Activated naive CD8-positive, alpha-beta T cell treated with anti-CD3 and anti-CD28 coated beads, Interleukin-2, amount 10 ng/mL, durations not matched to agents 7 days and 5 days (primary cell): ENCODE measurements at regions not wholly inside any gene's neighbourhood (a gene's known extent, or its start where the extent isn't known, plus 50 kb on each side); places are given as distances from the start of the nearest gene placed in this dataset.

ENCODE experiments used
- ATAC-seq: fragments of 150-1000 bp; cut with Tn5 transposase; one replicate; pipeline ENCODE4 v1.10.0; 2021; ENCODE audit warnings: low read depth, moderate library complexity
- POLR2A ChIA-PET: fragments of 350-600 bp; sonication (Branson Sonifier 250); formaldehyde crosslinking; loops from one replicate; lab custom pipeline; 2021; ENCODE audit warnings: antibody characterized with exemption; lab: Charles Lee
- DNase-seq: peaks from one replicate; pipeline ENCODE4 v3.0.0; 2021
- H3K27ac Mint-ChIP-seq: one replicate; pipeline ENCODE4 v1.8.0; 2022; ENCODE audit warnings: mild to moderate bottlenecking, mixed read lengths
- H3K27me3 Mint-ChIP-seq: one replicate; pipeline ENCODE4 v1.8.0; 2022; ENCODE audit warnings: mild to moderate bottlenecking, moderate library complexity, mixed read lengths
- H3K36me3 Mint-ChIP-seq: one replicate; pipeline ENCODE4 v1.8.0; 2021; ENCODE audit warnings: mild to moderate bottlenecking, mixed read lengths
- H3K4me1 Mint-ChIP-seq: one replicate; pipeline ENCODE4 v1.8.0; 2021; ENCODE audit warnings: mixed read lengths
- H3K4me3 Mint-ChIP-seq: one replicate; pipeline ENCODE4 v1.8.0; 2022; ENCODE audit warnings: mild to moderate bottlenecking, moderate library complexity, mixed read lengths
- H3K9me3 Mint-ChIP-seq: one replicate; pipeline ENCODE4 v1.8.0; 2021; ENCODE audit warnings: mixed read lengths

DNA sequence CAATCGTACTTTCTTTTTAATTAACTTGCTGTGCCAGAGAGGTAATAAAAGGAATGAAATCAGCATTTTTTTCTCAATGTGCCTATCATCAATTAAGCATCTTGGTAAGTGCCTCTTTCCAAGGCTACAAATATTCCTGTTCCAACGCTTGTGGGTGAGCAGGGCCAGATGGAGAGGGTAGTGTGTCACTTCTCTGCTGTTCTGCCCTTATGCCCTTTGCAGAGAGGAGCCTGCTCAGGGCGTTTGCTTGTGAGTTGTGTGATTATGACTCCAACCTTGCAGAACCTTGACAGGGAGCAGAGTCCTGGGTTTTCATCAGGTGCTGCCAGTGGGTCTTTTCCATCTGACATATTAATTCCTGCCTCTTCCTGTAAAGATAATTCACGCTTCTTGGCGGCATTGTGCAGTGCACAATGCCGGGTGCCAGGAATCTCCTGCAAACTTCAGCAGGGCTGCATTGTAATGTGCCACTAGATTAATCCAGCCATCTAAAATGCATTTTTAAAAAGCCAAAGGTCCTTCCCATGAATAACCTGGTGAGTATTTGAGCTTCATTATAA, 234.4 kb downstream of the ARHGAP12 start:
- no peak for DNase-seq
- peaks cover 9% of the 10 kb centered on the region for H3K9me3 Mint-ChIP-seq
- no peak overlapping the region for H3K4me3 Mint-ChIP-seq
- no peaks in the 10 kb centered on the region for H3K4me1 Mint-ChIP-seq
- no peak for ATAC-seq
- no peak overlapping the region for H3K27ac Mint-ChIP-seq
- no peaks in the 10 kb centered on the region for H3K36me3 Mint-ChIP-seq
- POLR2A ChIA-PET, result no interaction called here
- no peaks in the 10 kb centered on the region for H3K27me3 Mint-ChIP-seq

- Mint-ChIP-seq H3K27me3 (no peaks in the 10 kb centered on the region), H3K36me3 (peaks cover 3% of the 10 kb centered on the region), H3K4me1 (no peaks in the 10 kb centered on the region), H3K9me3 (peaks cover 13% of the 10 kb centered on the region), H3K4me3 (no peak overlapping the region), H3K27ac (no peak overlapping the region)
- DNase-seq, result no peak
- ATAC-seq, result no peak
- POLR2A ChIA-PET, result no interaction called here
Observed at GRCh38 chr10:31693491-31693890, 235.1 kb downstream of the ARHGAP12 start.

DNA sequence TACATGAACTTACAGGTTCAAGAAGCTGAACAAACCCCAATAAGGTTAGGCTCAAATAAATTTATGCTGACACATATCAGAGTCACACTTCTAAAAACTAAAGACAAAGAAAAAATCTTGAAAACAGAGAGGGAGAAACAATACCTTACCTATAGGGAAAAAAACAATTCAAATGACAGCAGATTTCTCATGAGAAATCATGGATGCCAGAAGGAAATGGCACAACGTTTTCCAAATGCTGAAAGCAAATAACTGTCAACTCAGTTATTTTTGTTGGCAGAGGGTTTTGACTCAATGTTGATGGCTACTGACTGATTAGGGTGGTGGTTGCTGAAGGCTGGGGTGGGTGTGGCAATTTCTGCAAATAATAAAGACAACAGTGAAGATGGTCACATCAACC, 239.4 kb downstream of the ARHGAP12 start:
- Mint-ChIP-seq H3K9me3 (peaks cover 25% of the 10 kb centered on the region), H3K27me3 (no peaks in the 10 kb centered on the region), H3K4me3 (no peak overlapping the region), H3K27ac (no peak overlapping the region), H3K4me1 (no peaks in the 10 kb centered on the region), H3K36me3 (peaks cover 3% of the 10 kb centered on the region)
- ATAC-seq (no peak), DNase-seq (no peak)
- POLR2A ChIA-PET, result no interaction called here

- Mint-ChIP-seq H3K4me3 (no peak overlapping the region), H3K36me3 (peaks cover 3% of the 10 kb centered on the region), H3K27me3 (no peaks in the 10 kb centered on the region), H3K27ac (no peak overlapping the region), H3K4me1 (no peaks in the 10 kb centered on the region), H3K9me3 (peaks cover 33% of the 10 kb centered on the region)
- POLR2A ChIA-PET, result interaction anchor here (0.7 kb wide), 1 partner anchor 640 kb away, joined by 5 read pairs; no protein-coding TSS in a partner anchor
- peak; percentile 80 for ATAC-seq
- DNase-seq, result no peak
Observed at GRCh38 chr10:31687663-31688482, 240.8 kb downstream of the ARHGAP12 start.

GRCh38 chr10:31686599-31686998, 242.0 kb downstream of the ARHGAP12 start:
- ATAC-seq (peak; percentile 39), DNase-seq (no peak)
- Mint-ChIP-seq H3K36me3 (peaks cover 3% of the 10 kb centered on the region), H3K27me3 (peaks cover 3% of the 10 kb centered on the region), H3K4me1 (no peaks in the 10 kb centered on the region), H3K4me3 (no peak overlapping the region), H3K27ac (no peak overlapping the region), H3K9me3 (peaks cover 39% of the 10 kb centered on the region)
- POLR2A ChIA-PET, result no interaction called here

DNA sequence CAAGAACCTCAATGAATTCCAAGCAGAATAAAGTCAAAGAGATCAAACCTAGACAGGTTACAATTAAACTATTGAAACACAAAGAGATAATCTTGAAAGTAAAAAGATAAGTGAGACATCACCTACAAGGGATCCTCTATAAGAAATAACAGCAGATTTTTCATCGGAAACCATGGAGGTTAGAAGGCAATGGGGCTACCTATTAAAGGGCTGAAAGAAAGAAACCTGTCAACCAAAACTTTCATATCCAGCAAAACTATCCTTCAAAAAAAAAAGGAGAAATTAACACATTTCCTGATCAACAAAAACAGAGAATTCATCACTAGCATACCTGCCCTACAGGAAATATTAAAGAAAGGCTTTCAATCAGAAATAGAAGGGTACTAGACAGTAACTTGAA, 244.9 kb downstream of the ARHGAP12 start:
- POLR2A ChIA-PET, result no interaction called here
- Mint-ChIP-seq H3K27ac (no peak overlapping the region), H3K4me3 (no peak overlapping the region), H3K36me3 (no peaks in the 10 kb centered on the region), H3K4me1 (no peaks in the 10 kb centered on the region), H3K27me3 (peaks cover 3% of the 10 kb centered on the region), H3K9me3 (peaks cover 26% of the 10 kb centered on the region)
- DNase-seq (no peak), ATAC-seq (no peak)

- ATAC-seq (no peak), DNase-seq (no peak)
- POLR2A ChIA-PET, result no interaction called here
- Mint-ChIP-seq H3K4me1 (no peaks in the 10 kb centered on the region), H3K4me3 (no peak overlapping the region), H3K27me3 (peaks cover 3% of the 10 kb centered on the region), H3K36me3 (no peaks in the 10 kb centered on the region), H3K9me3 (peaks cover 21% of the 10 kb centered on the region), H3K27ac (no peak overlapping the region)
Observed at GRCh38 chr10:31679936-31680335, 248.7 kb downstream of the ARHGAP12 start.

GRCh38 chr10:31678575-31679516, 249.8 kb downstream of the ARHGAP12 start:
- ATAC-seq (no peak), DNase-seq (no peak)
- Mint-ChIP-seq H3K4me3 (no peak overlapping the region), H3K4me1 (no peaks in the 10 kb centered on the region), H3K36me3 (no peaks in the 10 kb centered on the region), H3K27ac (no peak overlapping the region), H3K27me3 (peaks cover 3% of the 10 kb centered on the region), H3K9me3 (peaks cover 19% of the 10 kb centered on the region)
- POLR2A ChIA-PET, result no interaction called here

DNA sequence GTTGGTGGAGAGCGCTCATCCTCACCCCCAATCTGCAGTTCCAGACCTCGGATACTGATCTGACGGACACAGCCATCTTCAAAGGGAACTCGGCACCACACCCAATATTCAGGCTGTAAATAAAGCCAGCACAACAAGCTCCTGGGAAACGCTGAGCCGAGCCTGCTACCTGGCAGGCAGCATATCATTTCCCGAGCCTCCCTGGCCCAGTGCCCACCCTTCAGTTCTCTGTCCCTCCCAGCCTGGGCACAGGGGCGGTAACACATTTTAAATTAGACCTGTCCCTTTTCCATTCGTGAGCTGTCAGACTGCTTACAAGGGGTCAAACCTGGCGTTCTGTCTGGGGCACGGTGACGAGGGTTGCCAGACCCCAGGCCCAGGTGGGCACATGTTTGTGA, 250.5 kb downstream of the ARHGAP12 start:
- POLR2A ChIA-PET, result no interaction called here
- Mint-ChIP-seq H3K27ac (no peak overlapping the region), H3K4me3 (no peak overlapping the region), H3K36me3 (no peaks in the 10 kb centered on the region), H3K9me3 (peaks cover 15% of the 10 kb centered on the region), H3K4me1 (no peaks in the 10 kb centered on the region), H3K27me3 (peaks cover 4% of the 10 kb centered on the region)
- no peak for ATAC-seq
- DNase-seq, result no peak

DNA sequence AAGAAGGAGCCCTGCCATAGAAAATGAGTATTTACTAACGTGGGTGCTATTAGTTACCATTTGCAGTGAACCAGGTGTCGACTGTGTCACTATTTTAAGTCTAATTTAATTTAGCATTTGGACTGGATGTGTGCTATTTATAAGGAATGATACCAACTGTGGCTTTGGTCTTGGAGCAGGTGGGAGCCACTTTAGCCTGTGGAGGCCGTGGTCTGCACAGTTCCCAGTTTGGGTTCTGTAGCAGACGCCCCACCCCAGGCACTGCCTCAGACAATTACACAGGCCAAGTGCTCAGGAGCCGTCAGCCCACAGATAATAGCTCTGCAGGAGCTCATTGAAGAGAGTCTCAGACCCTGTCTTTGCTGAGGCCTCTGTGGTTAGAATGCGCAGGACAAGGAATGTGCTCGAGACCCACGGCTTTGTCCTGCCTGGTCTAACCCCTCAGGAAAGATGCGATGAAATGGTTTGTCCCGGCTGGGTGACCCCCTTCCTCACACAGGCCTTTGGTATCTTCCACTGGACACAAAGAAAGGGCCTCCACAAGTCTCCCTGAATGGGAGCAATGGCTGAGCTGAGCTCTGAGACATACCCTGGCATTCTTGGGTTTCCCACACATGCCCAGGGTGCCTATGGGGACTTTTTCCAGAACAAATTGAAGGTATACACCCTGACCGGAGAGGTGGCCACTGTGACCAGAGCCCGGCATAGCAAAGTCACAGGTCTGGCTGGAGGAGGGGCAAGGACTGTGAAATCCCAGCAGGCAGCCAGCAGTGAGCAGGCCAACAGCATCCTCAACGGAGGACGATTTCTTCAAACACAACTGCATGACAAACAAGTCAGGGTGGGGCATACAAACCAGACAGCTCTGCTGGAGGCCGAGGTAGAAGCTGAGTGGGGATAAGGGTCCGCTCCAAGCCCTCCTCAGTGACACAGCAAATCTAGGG, 251.2 kb downstream of the ARHGAP12 start:
- Mint-ChIP-seq H3K27ac (no peak overlapping the region), H3K36me3 (no peaks in the 10 kb centered on the region), H3K27me3 (peaks cover 4% of the 10 kb centered on the region), H3K4me1 (no peaks in the 10 kb centered on the region), H3K4me3 (no peak overlapping the region), H3K9me3 (peaks cover 15% of the 10 kb centered on the region)
- DNase-seq (no peak), ATAC-seq (no peak)
- POLR2A ChIA-PET, result no interaction called here

GRCh38 chr10:31675726-31676125, 252.9 kb downstream of the ARHGAP12 start:
- Mint-ChIP-seq H3K27me3 (peaks cover 2% of the 10 kb centered on the region), H3K4me3 (no peak overlapping the region), H3K4me1 (no peaks in the 10 kb centered on the region), H3K27ac (no peak overlapping the region), H3K36me3 (no peaks in the 10 kb centered on the region), H3K9me3 (peaks cover 20% of the 10 kb centered on the region)
- DNase-seq (no peak), ATAC-seq (no peak)
- POLR2A ChIA-PET, result no interaction called here

- ATAC-seq (no peak), DNase-seq (no peak)
- no peaks in the 10 kb centered on the region for H3K36me3 Mint-ChIP-seq
- no peaks in the 10 kb centered on the region for H3K4me1 Mint-ChIP-seq
- POLR2A ChIA-PET, result no interaction called here
- no peak overlapping the region for H3K27ac Mint-ChIP-seq
- peaks cover 15% of the 10 kb centered on the region for H3K9me3 Mint-ChIP-seq
- H3K4me3 Mint-ChIP-seq, result no peak overlapping the region
- H3K27me3 Mint-ChIP-seq, result peaks cover 3% of the 10 kb centered on the region
Observed at GRCh38 chr10:31669357-31669756, 259.3 kb downstream of the ARHGAP12 start.

DNA sequence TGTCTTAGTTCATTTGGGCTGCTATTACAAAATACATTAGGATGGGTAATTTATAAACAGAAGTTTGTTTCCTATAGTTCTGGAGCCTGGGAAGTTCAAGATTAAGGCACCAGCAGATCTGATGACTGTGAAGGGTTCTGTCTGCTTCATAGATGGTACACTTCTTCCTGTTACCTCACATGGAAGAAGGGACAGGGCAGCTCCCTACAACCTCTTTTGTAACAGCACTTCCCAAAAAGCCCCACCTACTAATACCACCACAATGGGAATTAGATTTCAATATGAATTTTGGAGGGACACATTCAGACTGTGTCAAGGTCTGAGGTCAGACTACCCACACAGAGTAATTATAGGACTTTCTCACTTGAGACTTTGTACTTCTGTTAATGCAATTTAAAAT, 260.3 kb downstream of the ARHGAP12 start:
- no peaks in the 10 kb centered on the region for H3K4me1 Mint-ChIP-seq
- POLR2A ChIA-PET, result no interaction called here
- DNase-seq, result no peak
- no peak overlapping the region for H3K4me3 Mint-ChIP-seq
- H3K27me3 Mint-ChIP-seq, result peaks cover 2% of the 10 kb centered on the region
- no peaks in the 10 kb centered on the region for H3K36me3 Mint-ChIP-seq
- no peak overlapping the region for H3K27ac Mint-ChIP-seq
- no peak for ATAC-seq
- H3K9me3 Mint-ChIP-seq, result peaks cover 13% of the 10 kb centered on the region
